Ovary (tissue), 3 donors: ENCODE measurements at regions not wholly inside any gene's neighbourhood (a gene's known extent, or its start where the extent isn't known, plus 50 kb on each side); places are given as distances from the start of the nearest gene placed in this dataset.

ENCODE experiments used
- POLR2A ChIP-seq: fragments of 450-650 bp; IDR thresholded peaks from one replicate; pipeline ENCODE4 v1.6.1; 2017; ENCODE audit warnings: antibody characterized with exemption, mild to moderate bottlenecking, moderate library complexity
- TF ChIP-seq, protein P1 (sequence below), 3 donors: fragments of 450-650 bp in 2 of 3; fragments of 200-600 bp in 1 of 3; IDR thresholded peaks; one replicate each; pipeline versions ENCODE4 v1.5.1 to v1.8.0; 2016 to 2022; ENCODE audit warnings: antibody characterized with exemption in 3 of 3, mild to moderate bottlenecking in 1 of 3
- donor health status: DM: no; HTN: no; CAD: no.

DNA sequence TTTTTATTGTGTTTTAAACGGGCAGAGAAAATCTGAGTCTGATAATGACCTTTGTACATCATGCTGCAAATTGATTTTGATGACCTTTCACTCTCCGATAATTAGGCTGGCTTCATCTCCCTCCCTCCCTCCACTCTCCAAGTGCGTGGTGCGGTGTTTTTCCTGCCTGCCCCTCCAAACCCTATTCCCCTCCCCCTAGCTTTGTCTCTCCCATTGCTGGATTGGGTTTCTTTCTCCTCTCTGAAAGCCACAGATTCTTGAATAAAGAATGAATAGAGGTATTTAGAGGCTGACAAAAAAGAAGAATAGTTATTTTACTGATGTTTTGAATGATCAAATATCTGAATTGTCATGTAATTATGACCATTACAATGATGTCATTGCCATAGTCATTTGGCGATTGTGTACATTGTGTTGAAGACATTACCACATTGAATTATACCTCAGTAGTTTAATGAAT, 571.1 kb upstream of the ZNF608 start:
- TF ChIP-seq, protein P1, sequence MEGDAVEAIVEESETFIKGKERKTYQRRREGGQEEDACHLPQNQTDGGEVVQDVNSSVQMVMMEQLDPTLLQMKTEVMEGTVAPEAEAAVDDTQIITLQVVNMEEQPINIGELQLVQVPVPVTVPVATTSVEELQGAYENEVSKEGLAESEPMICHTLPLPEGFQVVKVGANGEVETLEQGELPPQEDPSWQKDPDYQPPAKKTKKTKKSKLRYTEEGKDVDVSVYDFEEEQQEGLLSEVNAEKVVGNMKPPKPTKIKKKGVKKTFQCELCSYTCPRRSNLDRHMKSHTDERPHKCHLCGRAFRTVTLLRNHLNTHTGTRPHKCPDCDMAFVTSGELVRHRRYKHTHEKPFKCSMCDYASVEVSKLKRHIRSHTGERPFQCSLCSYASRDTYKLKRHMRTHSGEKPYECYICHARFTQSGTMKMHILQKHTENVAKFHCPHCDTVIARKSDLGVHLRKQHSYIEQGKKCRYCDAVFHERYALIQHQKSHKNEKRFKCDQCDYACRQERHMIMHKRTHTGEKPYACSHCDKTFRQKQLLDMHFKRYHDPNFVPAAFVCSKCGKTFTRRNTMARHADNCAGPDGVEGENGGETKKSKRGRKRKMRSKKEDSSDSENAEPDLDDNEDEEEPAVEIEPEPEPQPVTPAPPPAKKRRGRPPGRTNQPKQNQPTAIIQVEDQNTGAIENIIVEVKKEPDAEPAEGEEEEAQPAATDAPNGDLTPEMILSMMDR (IDR thresholded peaks at IDR 0.05) = no peak
- TF ChIP-seq POLR2A = no peak
